Mononuclear cell (primary cell): ENCODE measurements at regions not wholly inside any gene's neighbourhood (a gene's known extent, or its start where the extent isn't known, plus 50 kb on each side); places are given as distances from the start of the nearest gene placed in this dataset.

Source experiments
- H3K27me3 ChIP-seq: 2 replicates; pipeline ENCODE4 v1.6.0; 2011; ENCODE audit warnings: low read length, control low read depth; ENCODE audit not compliant: insufficient read depth
- H3K4me1 ChIP-seq: 2 replicates; pipeline ENCODE4 v1.5.1; 2011; ENCODE audit warnings: mild to moderate bottlenecking, low read length, control low read depth; ENCODE audit not compliant: insufficient read depth
- H3K4me3 ChIP-seq: 2 replicates; pipeline ENCODE4 v1.5.1; 2011; ENCODE audit warnings: mild to moderate bottlenecking, low read length, moderate library complexity
- H3K9me3 ChIP-seq: 2 replicates; pipeline ENCODE4 v1.5.1; 2011; ENCODE audit warnings: low read depth, mild to moderate bottlenecking, control low read depth, low read length

DNA sequence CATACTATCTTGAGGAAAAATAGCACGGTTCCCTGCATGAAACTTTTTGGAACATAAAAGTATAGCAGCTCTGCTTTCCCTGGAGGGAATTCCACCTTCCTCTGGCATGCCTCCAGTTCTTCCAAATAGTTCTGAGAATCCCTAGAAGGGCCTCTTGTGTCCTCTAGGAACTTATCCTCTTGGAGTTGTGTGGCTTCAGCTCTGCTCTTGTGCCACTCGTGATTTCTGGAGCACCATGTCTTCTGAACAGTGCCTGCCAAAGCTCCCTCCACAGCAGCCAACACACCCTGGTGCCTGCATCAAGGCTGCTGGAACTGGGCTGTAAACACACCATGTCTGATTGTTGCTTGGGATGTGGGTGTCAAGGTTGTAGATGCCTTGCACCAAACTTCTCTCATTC, 65.7 kb upstream of the FLT1 start:
- H3K4me1 ChIP-seq, result no peaks in the 10 kb centered on the region
- H3K27me3 ChIP-seq, result no peaks in the 10 kb centered on the region
- H3K9me3 ChIP-seq, result no peaks in the 10 kb centered on the region
- no peak overlapping the region for H3K4me3 ChIP-seq

DNA sequence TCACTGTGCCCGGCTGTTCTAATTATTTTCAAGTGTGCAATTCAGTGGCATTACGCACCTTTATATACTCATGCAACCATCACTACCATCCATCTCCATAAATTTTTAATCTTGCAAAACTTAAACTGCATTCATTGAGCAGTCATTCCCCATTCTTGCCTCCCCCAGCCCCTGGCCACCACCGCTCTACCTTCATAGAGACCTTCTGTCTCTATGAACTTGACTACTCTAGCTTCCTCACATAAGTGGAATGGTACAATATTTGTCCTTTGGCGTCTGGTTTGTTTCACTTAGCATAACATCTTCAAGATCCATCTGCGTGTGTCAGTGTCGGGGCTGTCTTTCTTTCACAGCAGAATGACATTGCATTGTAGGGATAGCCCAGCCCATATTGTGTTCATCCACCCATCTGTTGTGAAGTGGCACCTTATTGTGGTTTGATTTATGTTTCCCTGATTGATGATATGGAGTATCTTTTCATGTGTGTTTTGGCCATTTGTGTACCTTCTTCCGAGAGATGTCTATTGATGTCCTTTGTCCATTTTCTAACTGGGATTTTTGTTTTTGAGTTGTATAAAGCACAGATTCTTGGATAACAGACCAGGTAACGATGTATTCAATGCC, 64.8 kb upstream of the FLT1 start:
- no peaks in the 10 kb centered on the region for H3K27me3 ChIP-seq
- H3K9me3 ChIP-seq, result no peaks in the 10 kb centered on the region
- H3K4me3 ChIP-seq, result no peak overlapping the region
- H3K4me1 ChIP-seq, result no peaks in the 10 kb centered on the region

GRCh38 chr13:28558567-28558966, 63.6 kb upstream of the FLT1 start:
- Histone ChIP-seq H3K4me3 (no peak overlapping the region), H3K9me3 (no peaks in the 10 kb centered on the region), H3K27me3 (no peaks in the 10 kb centered on the region), H3K4me1 (no peaks in the 10 kb centered on the region)

DNA sequence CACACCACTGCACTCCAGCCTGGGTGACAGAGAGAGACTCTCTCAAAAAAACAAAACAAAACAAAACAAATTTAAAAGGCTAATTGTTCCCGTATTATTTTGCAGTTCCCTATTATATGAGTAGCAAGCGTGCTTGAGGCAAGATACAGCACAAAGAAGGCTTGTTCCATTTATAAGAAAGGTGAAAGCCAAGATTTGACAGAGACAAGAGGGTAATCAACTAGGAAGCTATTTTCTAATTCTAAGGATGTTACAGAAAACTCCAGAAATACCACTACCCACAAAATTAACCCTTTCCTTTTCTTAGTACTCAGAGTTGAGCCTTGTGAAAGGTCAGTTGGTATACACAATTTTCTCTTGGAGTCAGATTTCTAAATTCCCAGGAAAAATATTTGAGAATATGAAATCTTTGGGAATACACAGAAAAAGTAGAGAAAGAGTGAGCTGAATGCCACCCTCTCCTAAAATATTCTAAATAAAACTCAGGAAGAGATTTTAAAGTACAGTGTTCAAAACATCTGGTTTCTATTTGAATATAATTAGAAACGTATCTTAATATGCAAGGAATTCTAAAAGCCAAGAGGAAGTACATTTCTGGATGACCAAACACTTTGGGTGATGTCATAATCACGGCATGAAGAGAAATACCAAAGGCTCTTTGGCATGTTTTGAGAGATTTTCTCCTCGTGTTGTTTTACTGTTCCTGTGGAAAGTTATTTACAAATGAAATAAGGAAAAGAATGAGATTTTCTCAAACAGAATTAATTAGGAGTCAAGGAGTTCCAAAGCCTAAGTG, 63.0 kb upstream of the FLT1 start:
- Histone ChIP-seq H3K4me3 (no peak overlapping the region), H3K9me3 (no peaks in the 10 kb centered on the region), H3K4me1 (no peaks in the 10 kb centered on the region), H3K27me3 (no peaks in the 10 kb centered on the region)

- no peaks in the 10 kb centered on the region for H3K4me1 ChIP-seq
- no peaks in the 10 kb centered on the region for H3K9me3 ChIP-seq
- H3K4me3 ChIP-seq, result no peak overlapping the region
- H3K27me3 ChIP-seq, result no peaks in the 10 kb centered on the region
Measured at GRCh38 chr13:28555096-28555495, 60.2 kb upstream of the FLT1 start.

DNA sequence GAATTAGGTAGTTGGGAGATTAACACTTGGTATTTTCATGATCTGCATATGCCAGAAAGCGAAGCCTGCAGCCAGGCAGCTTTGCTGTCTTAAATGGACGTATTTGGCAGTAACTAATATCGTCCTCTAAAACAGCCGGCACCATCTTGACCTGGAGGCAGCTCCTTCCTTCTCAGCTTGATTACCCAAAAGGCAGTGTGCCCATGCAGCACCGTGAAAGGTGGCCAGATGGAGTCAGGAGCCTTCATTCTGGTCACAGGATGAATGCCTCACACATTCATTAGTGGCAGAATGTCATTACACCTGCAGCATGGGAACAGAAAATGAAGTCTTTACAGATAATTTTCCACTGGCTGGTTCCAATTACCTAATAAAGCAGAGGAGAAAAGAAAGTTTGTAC, 59.0 kb upstream of the FLT1 start:
- H3K4me3 ChIP-seq, result no peak overlapping the region
- no peaks in the 10 kb centered on the region for H3K9me3 ChIP-seq
- H3K27me3 ChIP-seq, result no peaks in the 10 kb centered on the region
- no peaks in the 10 kb centered on the region for H3K4me1 ChIP-seq

GRCh38 chr13:28552288-28552687, 57.4 kb upstream of the FLT1 start:
- no peaks in the 10 kb centered on the region for H3K9me3 ChIP-seq
- no peak overlapping the region for H3K4me3 ChIP-seq
- no peaks in the 10 kb centered on the region for H3K4me1 ChIP-seq
- no peaks in the 10 kb centered on the region for H3K27me3 ChIP-seq

DNA sequence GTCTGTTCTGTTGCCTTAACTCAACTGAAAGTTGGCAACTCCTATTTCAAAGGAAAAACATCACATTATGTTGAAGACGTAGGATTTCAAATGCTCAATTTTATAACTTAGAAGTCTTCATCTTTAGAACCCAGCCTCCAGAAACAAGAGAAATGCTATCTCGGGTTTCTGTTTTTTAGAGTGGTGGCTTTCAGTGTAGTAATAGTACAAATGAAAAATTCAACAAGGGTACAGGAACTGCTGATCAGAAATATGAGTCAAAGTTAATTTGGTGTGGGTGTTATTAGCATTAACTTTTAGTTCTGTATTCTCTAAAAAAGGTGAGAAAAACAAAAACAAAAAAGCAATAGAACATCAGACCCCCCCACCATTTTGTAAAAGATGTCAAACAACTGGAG, 56.6 kb upstream of the FLT1 start:
- H3K9me3 ChIP-seq, result no peaks in the 10 kb centered on the region
- H3K27me3 ChIP-seq, result no peaks in the 10 kb centered on the region
- H3K4me1 ChIP-seq, result no peaks in the 10 kb centered on the region
- no peak overlapping the region for H3K4me3 ChIP-seq

GRCh38 chr13:28550721-28551497, 56.0 kb upstream of the FLT1 start:
- Histone ChIP-seq H3K4me1 (no peaks in the 10 kb centered on the region), H3K27me3 (no peaks in the 10 kb centered on the region), H3K9me3 (no peaks in the 10 kb centered on the region)

DNA sequence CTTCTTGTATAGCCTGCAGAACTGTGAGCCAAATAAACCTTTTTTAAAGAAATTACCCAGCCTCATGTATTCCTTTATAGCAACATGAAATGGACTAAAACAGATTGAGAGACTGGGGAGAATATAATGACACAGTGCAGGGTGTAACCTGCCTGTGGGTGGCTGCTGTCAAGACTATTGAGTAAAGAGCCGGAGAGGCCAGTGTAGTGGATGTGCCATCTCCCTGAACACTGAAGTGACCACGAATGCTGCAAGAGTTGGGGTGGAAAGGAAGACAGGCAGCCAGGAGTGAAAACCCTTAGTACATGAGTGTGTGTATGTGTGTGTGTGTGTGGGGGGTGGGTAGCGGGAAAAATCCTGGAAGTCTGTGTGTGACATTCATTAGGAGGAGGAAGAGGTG, 55.2 kb upstream of the FLT1 start:
- no peaks in the 10 kb centered on the region for H3K27me3 ChIP-seq
- no peak overlapping the region for H3K4me3 ChIP-seq
- H3K9me3 ChIP-seq, result no peaks in the 10 kb centered on the region
- H3K4me1 ChIP-seq, result no peaks in the 10 kb centered on the region

More at GRCh38 chr13:28550721-28551497, 56.0 kb upstream of the FLT1 start:
- H3K4me3 ChIP-seq, result no peak overlapping the region

GRCh38 chr13:28548872-28549271, 53.9 kb upstream of the FLT1 start:
- Histone ChIP-seq H3K4me1 (no peaks in the 10 kb centered on the region), H3K9me3 (no peaks in the 10 kb centered on the region), H3K27me3 (no peaks in the 10 kb centered on the region), H3K4me3 (no peak overlapping the region)

GRCh38 chr13:28548468-28548867, 53.5 kb upstream of the FLT1 start:
- no peaks in the 10 kb centered on the region for H3K9me3 ChIP-seq
- H3K4me3 ChIP-seq, result no peak overlapping the region
- no peaks in the 10 kb centered on the region for H3K4me1 ChIP-seq
- no peaks in the 10 kb centered on the region for H3K27me3 ChIP-seq

- Histone ChIP-seq H3K9me3 (no peaks in the 10 kb centered on the region), H3K4me1 (no peaks in the 10 kb centered on the region), H3K27me3 (no peaks in the 10 kb centered on the region), H3K4me3 (no peak overlapping the region)
Measured at GRCh38 chr13:28545583-28546333, 50.8 kb upstream of the FLT1 start.
